ENCODE measurements at regions not wholly inside any gene's neighbourhood (a gene's known extent, or its start where the extent isn't known, plus 50 kb on each side); places are given as distances from the start of the nearest gene placed in this dataset.

GRCh38 chr3:30228302-30228631, 378.1 kb upstream of the TGFBR2 start:
- H3K4me2 ChIP-seq (ENCODE audit: control insufficient read depth, extremely low read depth, insufficient read depth, low read depth, low read length), result peak overlapping the region; percentile 20
- no peak overlapping the region for H3K9ac ChIP-seq (ENCODE audit: control insufficient read depth, extremely low read depth, insufficient read depth, low read length)
- no peak overlapping the region for H2AFZ ChIP-seq (ENCODE audit: control insufficient read depth, low read length)
- no peak overlapping the region for H3K27ac ChIP-seq (ENCODE audit: control insufficient read depth, insufficient read depth, low read length)
- no peaks in the 10 kb centered on the region for H3K36me3 ChIP-seq (ENCODE audit: control insufficient read depth in 2 of 2, extremely low read depth in 1 of 2, insufficient read depth in 2 of 2, low read length in 2 of 2)
- H3K79me2 ChIP-seq (ENCODE audit: control insufficient read depth, insufficient read depth, low read length), result no peaks in the 10 kb centered on the region
- H3K27me3 ChIP-seq (ENCODE audit: control insufficient read depth, extremely low read depth, insufficient read depth, low read length), result no peaks in the 10 kb centered on the region
- H3K4me3 ChIP-seq (ENCODE audit: control insufficient read depth in 2 of 3, extremely low read depth in 1 of 3, insufficient read depth in 2 of 3, low read depth in 1 of 3, low read length in 3 of 3), result no peak overlapping the region
- no peaks in the 10 kb centered on the region for H4K20me1 ChIP-seq (ENCODE audit: control insufficient read depth, extremely low read depth, insufficient read depth, low read length)
- no peak for DNase-seq (ENCODE audit: low read depth, low spot score)
- no peak for TF ChIP-seq EZH2 (IDR thresholded peaks at IDR 0.05; ENCODE audit: low read length)
- TF ChIP-seq CTCF (optimal IDR thresholded peaks at IDR 0.05 in 1 of 3, IDR thresholded peaks at IDR 0.05 in 1 of 3, conservative IDR thresholded peaks at IDR 0.05 in 1 of 3; ENCODE audit: extremely low read depth in 1 of 3, insufficient read depth in 2 of 3, low read length in 3 of 3), result no peak
- no peaks in the 10 kb centered on the region for H3K9me1 ChIP-seq (ENCODE audit: control insufficient read depth, extremely low read depth, insufficient read depth, low read length)
- dilution Hi-C loops (cut with MboI; ENCODE audit: extremely low pct_ligation_motif_present, low sequenced_read_pairs), result no loop called here
- no peaks in the 10 kb centered on the region for H3K9me3 ChIP-seq (ENCODE audit: control insufficient read depth, low read depth, low read length)
- peaks cover 9% of the 10 kb centered on the region for H3K4me1 ChIP-seq (ENCODE audit: control insufficient read depth, extremely low read depth, insufficient read depth, low read length)
- no peak for FAIRE-seq

GRCh38 chr3:30231277-30232141, 374.9 kb upstream of the TGFBR2 start:
- H3K27ac ChIP-seq (ENCODE audit: control insufficient read depth, insufficient read depth, low read length), result no peak overlapping the region
- no peak overlapping the region for H3K4me2 ChIP-seq (ENCODE audit: control insufficient read depth, extremely low read depth, insufficient read depth, low read depth, low read length)
- dilution Hi-C loops (cut with MboI; ENCODE audit: extremely low pct_ligation_motif_present, low sequenced_read_pairs), result no loop called here
- no peaks in the 10 kb centered on the region for H3K9me3 ChIP-seq (ENCODE audit: control insufficient read depth, low read depth, low read length)
- no peak for DNase-seq (ENCODE audit: low read depth, low spot score)
- H3K9ac ChIP-seq (ENCODE audit: control insufficient read depth, extremely low read depth, insufficient read depth, low read length), result no peak overlapping the region
- H3K4me1 ChIP-seq (ENCODE audit: control insufficient read depth, extremely low read depth, insufficient read depth, low read length), result peaks cover 9% of the 10 kb centered on the region
- H2AFZ ChIP-seq (ENCODE audit: control insufficient read depth, low read length), result no peak overlapping the region
- H3K27me3 ChIP-seq (ENCODE audit: control insufficient read depth, extremely low read depth, insufficient read depth, low read length), result no peaks in the 10 kb centered on the region
- H4K20me1 ChIP-seq (ENCODE audit: control insufficient read depth, extremely low read depth, insufficient read depth, low read length), result no peaks in the 10 kb centered on the region
- H3K79me2 ChIP-seq (ENCODE audit: control insufficient read depth, insufficient read depth, low read length), result no peaks in the 10 kb centered on the region
- H3K9me1 ChIP-seq (ENCODE audit: control insufficient read depth, extremely low read depth, insufficient read depth, low read length), result no peaks in the 10 kb centered on the region
- FAIRE-seq, result no peak
- no peak overlapping the region for H3K4me3 ChIP-seq (ENCODE audit: control insufficient read depth in 2 of 3, extremely low read depth in 1 of 3, insufficient read depth in 2 of 3, low read depth in 1 of 3, low read length in 3 of 3)
- H3K36me3 ChIP-seq (ENCODE audit: control insufficient read depth in 2 of 2, extremely low read depth in 1 of 2, insufficient read depth in 2 of 2, low read length in 2 of 2), result no peaks in the 10 kb centered on the region
- no peak for TF ChIP-seq CTCF (optimal IDR thresholded peaks at IDR 0.05 in 1 of 3, IDR thresholded peaks at IDR 0.05 in 1 of 3, conservative IDR thresholded peaks at IDR 0.05 in 1 of 3; ENCODE audit: extremely low read depth in 1 of 3, insufficient read depth in 2 of 3, low read length in 3 of 3)
- no peak for TF ChIP-seq EZH2 (IDR thresholded peaks at IDR 0.05; ENCODE audit: low read length)
